Ishikawa (cell line): ENCODE measurements at regions not wholly inside any gene's neighbourhood (a gene's known extent, or its start where the extent isn't known, plus 50 kb on each side); places are given as distances from the start of the nearest gene placed in this dataset.

Experiments
- CEBPB ChIP-seq: IDR thresholded peaks from 2 replicates; pipeline ENCODE4 v1.6.1; 2012
- EP300 ChIP-seq: IDR thresholded peaks from 2 replicates; pipeline ENCODE4 v1.6.1; 2012; ENCODE audit warnings: borderline replicate concordance
- MAX ChIP-seq: IDR thresholded peaks from 2 replicates; pipeline ENCODE4 v1.6.1; 2012
- RAD21 ChIP-seq: IDR thresholded peaks from 2 replicates; pipeline ENCODE4 v1.6.1; 2012; ENCODE audit warnings: low read depth
- YY1 ChIP-seq: IDR thresholded peaks from 2 replicates; pipeline ENCODE4 v1.6.1; 2012; ENCODE audit warnings: low read depth
- ZBTB7A ChIP-seq: IDR thresholded peaks from 2 replicates; pipeline ENCODE4 v1.6.1; 2012; ENCODE audit warnings: low read depth

- TF ChIP-seq CEBPB: no peak
- TF ChIP-seq EP300: no peak
- no peak for TF ChIP-seq RAD21
- TF ChIP-seq YY1: no peak
- no peak for TF ChIP-seq ZBTB7A
- no peak for TF ChIP-seq MAX
Measured at GRCh38 chr12:98042668-98043067, 472.7 kb upstream of the TMPO start.
